ENCODE measurements at regions not wholly inside any gene's neighbourhood (a gene's known extent, or its start where the extent isn't known, plus 50 kb on each side); places are given as distances from the start of the nearest gene placed in this dataset.

DNA sequence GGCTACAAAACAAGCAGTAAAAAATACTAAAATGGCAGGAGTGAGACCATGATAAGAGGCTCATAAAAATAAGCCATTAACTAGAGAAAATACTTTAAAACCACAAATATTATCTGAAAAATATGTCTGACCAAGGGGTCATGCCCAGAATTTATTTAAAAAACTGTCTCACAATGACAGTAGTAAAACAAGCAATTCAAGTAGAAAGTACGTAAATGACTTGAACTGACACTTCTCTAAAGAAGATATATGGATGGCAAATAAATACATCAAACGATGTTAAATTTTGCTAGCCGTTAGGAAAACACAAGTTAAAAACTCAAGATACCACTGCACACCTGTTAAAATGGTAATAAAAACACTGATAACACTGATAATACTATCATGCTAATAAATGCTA lies 353.9 kb upstream of the GRAMD2B start:
- TF ChIP-seq, protein P1, sequence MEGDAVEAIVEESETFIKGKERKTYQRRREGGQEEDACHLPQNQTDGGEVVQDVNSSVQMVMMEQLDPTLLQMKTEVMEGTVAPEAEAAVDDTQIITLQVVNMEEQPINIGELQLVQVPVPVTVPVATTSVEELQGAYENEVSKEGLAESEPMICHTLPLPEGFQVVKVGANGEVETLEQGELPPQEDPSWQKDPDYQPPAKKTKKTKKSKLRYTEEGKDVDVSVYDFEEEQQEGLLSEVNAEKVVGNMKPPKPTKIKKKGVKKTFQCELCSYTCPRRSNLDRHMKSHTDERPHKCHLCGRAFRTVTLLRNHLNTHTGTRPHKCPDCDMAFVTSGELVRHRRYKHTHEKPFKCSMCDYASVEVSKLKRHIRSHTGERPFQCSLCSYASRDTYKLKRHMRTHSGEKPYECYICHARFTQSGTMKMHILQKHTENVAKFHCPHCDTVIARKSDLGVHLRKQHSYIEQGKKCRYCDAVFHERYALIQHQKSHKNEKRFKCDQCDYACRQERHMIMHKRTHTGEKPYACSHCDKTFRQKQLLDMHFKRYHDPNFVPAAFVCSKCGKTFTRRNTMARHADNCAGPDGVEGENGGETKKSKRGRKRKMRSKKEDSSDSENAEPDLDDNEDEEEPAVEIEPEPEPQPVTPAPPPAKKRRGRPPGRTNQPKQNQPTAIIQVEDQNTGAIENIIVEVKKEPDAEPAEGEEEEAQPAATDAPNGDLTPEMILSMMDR (IDR thresholded peaks at IDR 0.05) = no peak
- TF ChIP-seq POLR2A (IDR thresholded peaks at IDR 0.05; ENCODE audit: low read depth) = no peak
- TF ChIP-seq POLR2AphosphoS5 (IDR thresholded peaks at IDR 0.05) = no peak
- no peak for TF ChIP-seq EP300 (IDR thresholded peaks at IDR 0.05)

All from esophagus muscularis mucosa (tissue), 4 donors.